Endodermal cell (in vitro differentiated cells): ENCODE measurements at regions not wholly inside any gene's neighbourhood (a gene's known extent, or its start where the extent isn't known, plus 50 kb on each side); places are given as distances from the start of the nearest gene placed in this dataset.
"Not testable (repeated sequence)": the region's sequence is repeated elsewhere in the genome, so short reads cannot be mapped to it uniquely, and the experiment has no call there.

Experiments used
- DNase-seq: peaks from one replicate; pipeline ENCODE4 v3.0.0-alpha.2; 2017
- H3K27ac ChIP-seq: 2 replicates; pipeline ENCODE4 v1.5.1; 2013; ENCODE audit warnings: mild to moderate bottlenecking, low read depth, low read length, moderate library complexity
- H3K27me3 ChIP-seq: 2 replicates; pipeline ENCODE4 v1.6.1; 2013; ENCODE audit warnings: mild to moderate bottlenecking, low read length, moderate library complexity; ENCODE audit not compliant: insufficient read depth, control insufficient read depth, poor library complexity, severe bottlenecking
- H3K36me3 ChIP-seq: 2 replicates; pipeline ENCODE4 v1.7.0; 2013; ENCODE audit warnings: mild to moderate bottlenecking, low read length, moderate library complexity; ENCODE audit not compliant: control insufficient read depth, insufficient read depth
- H3K4me1 ChIP-seq: one replicate; pipeline ENCODE4 v1.7.0; 2013; ENCODE audit warnings: low read length; ENCODE audit not compliant: control insufficient read depth, insufficient read depth
- H3K4me3 ChIP-seq: 2 replicates; pipeline ENCODE4 v1.5.1; 2013; ENCODE audit warnings: mild to moderate bottlenecking, low read length, moderate library complexity
- H3K9ac ChIP-seq: 2 replicates; pipeline ENCODE4 v1.6.1; 2013; ENCODE audit warnings: mild to moderate bottlenecking, low read length, moderate library complexity; ENCODE audit not compliant: poor library complexity, severe bottlenecking; ENCODE audit errors: extremely low read depth
- H3K9me3 ChIP-seq: 2 replicates; pipeline ENCODE4 v1.6.1; 2013; ENCODE audit warnings: mild to moderate bottlenecking, low read length, moderate library complexity; ENCODE audit not compliant: control insufficient read depth
- H3K27ac Mint-ChIP-seq: 2 replicates; pipeline ENCODE4 v1.8.0; 2020; ENCODE audit warnings: mixed read lengths
- H3K27me3 Mint-ChIP-seq: 2 replicates; pipeline ENCODE4 v1.8.0; 2021; ENCODE audit warnings: mild to moderate bottlenecking, mixed read lengths; ENCODE audit not compliant: insufficient read depth
- H3K36me3 Mint-ChIP-seq: 2 replicates; pipeline ENCODE4 v1.8.0; 2020; ENCODE audit warnings: low read depth, mixed read lengths
- H3K4me1 Mint-ChIP-seq: 2 replicates; pipeline ENCODE4 v1.8.0; 2020; ENCODE audit warnings: mixed read lengths
- H3K4me3 Mint-ChIP-seq: 2 replicates; pipeline ENCODE4 v1.8.0; 2020; ENCODE audit warnings: mild to moderate bottlenecking, moderate library complexity, mixed read lengths
- H3K9me3 Mint-ChIP-seq: 2 replicates; pipeline ENCODE4 v1.8.0; 2020; ENCODE audit warnings: mild to moderate bottlenecking, mixed read lengths
- WGBS, 2 experiments: methylation state at CpG; one replicate each; pipeline versions ENCODE4 v1.1.5 to v1.1.7; 2013; ENCODE audit warnings: missing lambda C conversion rate in 2 of 2, mixed read lengths in 1 of 2; ENCODE audit not compliant: insufficient coverage in 1 of 2, insufficient read length in 1 of 2; 5-methylcytosine and 5-hydroxymethylcytosine counted together
- TF ChIP-seq, protein P1 (sequence below): fragments of 200-600 bp; sonication (generic); conservative IDR thresholded peaks from 2 replicates; pipeline ENCODE4 v1.5.0; 2021; ENCODE audit warnings: antibody characterized with exemption, mild to moderate bottlenecking

DNA sequence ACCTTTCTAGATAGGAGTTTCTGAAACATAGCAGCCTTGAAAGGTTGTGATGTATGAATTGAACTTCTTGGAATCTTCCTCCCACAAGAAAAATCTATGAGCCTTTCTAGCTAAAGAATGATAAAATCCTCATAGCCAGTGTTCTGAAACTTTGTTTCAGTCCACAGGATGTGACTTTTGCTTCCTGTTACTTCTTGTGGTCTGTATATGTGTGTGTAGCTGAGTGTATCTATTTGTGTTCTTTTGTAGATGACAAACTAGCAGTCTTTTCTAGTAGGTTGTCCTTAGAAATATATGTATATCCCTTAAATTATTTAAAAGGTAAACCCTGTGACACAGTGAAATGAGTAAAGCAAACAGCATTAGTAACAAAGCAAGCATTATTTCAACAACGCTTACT lies 188.8 kb downstream of the MRPS30 start:
- H3K36me3 ChIP-seq = no peaks in the 10 kb centered on the region
- no peaks in the 10 kb centered on the region for H3K4me1 ChIP-seq
- H3K9me3 ChIP-seq = no peaks in the 10 kb centered on the region
- DNase-seq = no peak
- Mint-ChIP-seq H3K9me3 (no peaks in the 10 kb centered on the region), H3K27ac (no peak overlapping the region), H3K4me1 (no peaks in the 10 kb centered on the region), H3K36me3 (no peaks in the 10 kb centered on the region), H3K4me3 (no peak overlapping the region), H3K27me3 (no peaks in the 10 kb centered on the region)
- 90% methylated on average over 1 of the region's 1 CpG; no CpG with 5 or more reads in 1 of the 2 experiments for WGBS, 2 experiments
- no peak overlapping the region for H3K27ac ChIP-seq
- no peak overlapping the region for H3K4me3 ChIP-seq
- no peak overlapping the region for H3K9ac ChIP-seq
- TF ChIP-seq, protein P1, sequence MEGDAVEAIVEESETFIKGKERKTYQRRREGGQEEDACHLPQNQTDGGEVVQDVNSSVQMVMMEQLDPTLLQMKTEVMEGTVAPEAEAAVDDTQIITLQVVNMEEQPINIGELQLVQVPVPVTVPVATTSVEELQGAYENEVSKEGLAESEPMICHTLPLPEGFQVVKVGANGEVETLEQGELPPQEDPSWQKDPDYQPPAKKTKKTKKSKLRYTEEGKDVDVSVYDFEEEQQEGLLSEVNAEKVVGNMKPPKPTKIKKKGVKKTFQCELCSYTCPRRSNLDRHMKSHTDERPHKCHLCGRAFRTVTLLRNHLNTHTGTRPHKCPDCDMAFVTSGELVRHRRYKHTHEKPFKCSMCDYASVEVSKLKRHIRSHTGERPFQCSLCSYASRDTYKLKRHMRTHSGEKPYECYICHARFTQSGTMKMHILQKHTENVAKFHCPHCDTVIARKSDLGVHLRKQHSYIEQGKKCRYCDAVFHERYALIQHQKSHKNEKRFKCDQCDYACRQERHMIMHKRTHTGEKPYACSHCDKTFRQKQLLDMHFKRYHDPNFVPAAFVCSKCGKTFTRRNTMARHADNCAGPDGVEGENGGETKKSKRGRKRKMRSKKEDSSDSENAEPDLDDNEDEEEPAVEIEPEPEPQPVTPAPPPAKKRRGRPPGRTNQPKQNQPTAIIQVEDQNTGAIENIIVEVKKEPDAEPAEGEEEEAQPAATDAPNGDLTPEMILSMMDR = no peak
- no peaks in the 10 kb centered on the region for H3K27me3 ChIP-seq

DNA sequence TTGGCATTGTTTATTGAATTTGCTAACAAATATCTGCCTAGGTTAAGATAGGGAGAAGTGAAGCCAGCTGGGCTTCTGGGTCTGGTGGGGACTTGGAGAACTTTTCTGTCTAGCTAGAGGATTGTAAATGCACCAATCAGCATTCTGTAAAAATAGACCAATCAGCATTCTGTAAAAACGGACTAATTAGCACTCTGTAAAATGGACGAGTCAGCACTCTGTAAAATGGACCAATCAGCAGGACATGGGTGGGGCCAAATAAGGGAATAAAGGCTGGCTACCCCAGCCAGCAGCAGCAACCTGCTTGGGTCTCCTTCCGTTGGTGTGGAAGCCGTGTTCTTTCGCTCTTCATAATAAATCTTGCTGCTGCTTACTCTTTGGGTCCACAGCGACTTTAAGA lies 198.4 kb downstream of the MRPS30 start:
- H3K4me3 ChIP-seq, H3K4me1 Mint-ChIP-seq, H3K36me3 ChIP-seq, H3K9me3 Mint-ChIP-seq, H3K27ac ChIP-seq, H3K36me3 Mint-ChIP-seq, H3K9ac ChIP-seq, H3K4me3 Mint-ChIP-seq, H3K9me3 ChIP-seq, DNase-seq, H3K4me1 ChIP-seq, H3K27me3 ChIP-seq, H3K27ac Mint-ChIP-seq, H3K27me3 Mint-ChIP-seq: not testable (repeated sequence)
- 94 to 95% methylated on average over 5 to 6 of the region's 6 CpGs for WGBS, 2 experiments

DNA sequence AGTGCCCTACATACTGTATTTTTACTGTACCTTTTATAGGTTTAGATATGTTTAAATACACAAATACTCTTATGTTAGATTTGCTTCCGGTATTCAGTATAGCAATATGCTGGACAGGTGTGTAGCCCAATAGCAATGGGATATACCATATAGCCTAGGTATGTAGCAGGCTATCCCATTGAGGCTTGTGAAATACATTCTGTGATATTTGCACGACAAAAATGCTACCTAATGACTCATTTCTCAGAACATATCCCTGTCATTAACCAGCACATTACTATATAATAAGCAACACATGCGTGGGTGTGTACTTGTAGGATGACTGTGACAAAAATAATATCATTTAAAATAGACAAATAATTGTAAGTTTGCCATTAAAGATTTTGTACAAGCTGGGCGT lies 208.8 kb downstream of the MRPS30 start:
- TF ChIP-seq, protein P1 = no peak
- DNase-seq = no peak
- Mint-ChIP-seq H3K4me3 (no peak overlapping the region), H3K4me1 (no peaks in the 10 kb centered on the region), H3K27me3 (no peaks in the 10 kb centered on the region), H3K9me3 (peaks cover 7% of the 10 kb centered on the region), H3K27ac (no peak overlapping the region), H3K36me3 (no peaks in the 10 kb centered on the region)
- Histone ChIP-seq H3K9ac (no peak overlapping the region), H3K36me3 (no peaks in the 10 kb centered on the region), H3K4me3 (no peak overlapping the region), H3K4me1 (no peaks in the 10 kb centered on the region), H3K27ac (no peak overlapping the region), H3K9me3 (no peaks in the 10 kb centered on the region), H3K27me3 (no peaks in the 10 kb centered on the region)
- 67 to 84% methylated on average over 1 to 4 of the region's 4 CpGs for WGBS, 2 experiments

DNA sequence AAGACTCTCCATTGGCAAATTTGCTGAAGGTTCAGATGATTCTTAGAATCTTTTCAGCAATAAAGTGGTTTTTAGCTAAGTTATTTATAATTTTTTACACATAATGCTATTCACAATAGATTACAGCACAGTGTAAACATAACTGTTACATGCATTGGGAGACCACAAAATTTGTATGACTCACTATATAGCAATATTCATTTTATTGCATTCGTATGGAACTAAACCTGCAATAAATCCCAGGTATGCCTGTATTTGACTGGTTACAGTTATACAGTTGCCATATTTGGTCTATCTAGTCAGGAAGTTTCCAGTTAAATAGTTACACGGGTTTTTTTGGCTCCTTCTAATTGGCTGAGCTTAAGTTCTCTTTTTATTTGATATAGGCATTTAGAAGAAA lies 220.8 kb downstream of the MRPS30 start:
- Histone ChIP-seq H3K9me3 (no peaks in the 10 kb centered on the region), H3K27me3 (no peaks in the 10 kb centered on the region), H3K27ac (no peak overlapping the region), H3K36me3 (no peaks in the 10 kb centered on the region), H3K4me1 (no peaks in the 10 kb centered on the region), H3K9ac (no peak overlapping the region), H3K4me3 (no peak overlapping the region)
- no peak overlapping the region for H3K27ac Mint-ChIP-seq
- no peaks in the 10 kb centered on the region for H3K36me3 Mint-ChIP-seq
- peaks cover 36% of the 10 kb centered on the region for H3K27me3 Mint-ChIP-seq
- WGBS, 2 experiments = 95 to 100% methylated on average over 2 of the region's 2 CpGs
- H3K4me3 Mint-ChIP-seq = no peak overlapping the region
- TF ChIP-seq, protein P1 = no peak
- H3K4me1 Mint-ChIP-seq = no peaks in the 10 kb centered on the region
- no peak for DNase-seq
- H3K9me3 Mint-ChIP-seq = no peaks in the 10 kb centered on the region
